GM19043 (cell line): ENCODE measurements at regions not wholly inside any gene's neighbourhood (a gene's known extent, or its start where the extent isn't known, plus 50 kb on each side); places are given as distances from the start of the nearest gene placed in this dataset.
"Not testable (repeated sequence)": the region's sequence is repeated elsewhere in the genome, so short reads cannot be mapped to it uniquely, and the experiment has no call there.

Experiments used
- ATAC-seq: cut with Tn5 transposase; IDR thresholded peaks from one replicate; pipeline ENCODE4 v1.9.1; 2021; ENCODE audit warnings: low read depth; ENCODE audit not compliant: unreplicated experiment

GRCh38 chrY:19059733-19060132, 286.2 kb upstream of the HSFY2 start:
- ATAC-seq: no peak

GRCh38 chrY:19058831-19059370, 285.4 kb upstream of the HSFY2 start:
- no peak for ATAC-seq

- ATAC-seq: no peak
These were observed 282.6 kb upstream of the HSFY2 start for GRCh38 chrY:19056138-19056469.

GRCh38 chrY:19055232-19056137, 281.9 kb upstream of the HSFY2 start:
- no peak for ATAC-seq

- no peak for ATAC-seq
These were observed 280.3 kb upstream of the HSFY2 start for GRCh38 chrY:19053806-19054205.

GRCh38 chrY:19051021-19051420, 277.5 kb upstream of the HSFY2 start:
- ATAC-seq: no peak

- ATAC-seq: no peak
These were observed 269.5 kb upstream of the HSFY2 start for GRCh38 chrY:19042984-19043442.

GRCh38 chrY:19042306-19042958, 268.9 kb upstream of the HSFY2 start:
- ATAC-seq: no peak

GRCh38 chrY:19026631-19027030, 253.1 kb upstream of the HSFY2 start:
- no peak for ATAC-seq

- no peak for ATAC-seq
These were observed 250.4 kb upstream of the HSFY2 start for GRCh38 chrY:19023934-19024333.

GRCh38 chrY:19020193-19020592, 246.7 kb upstream of the HSFY2 start:
- no peak for ATAC-seq

GRCh38 chrY:19016990-19017389, 243.5 kb upstream of the HSFY2 start:
- ATAC-seq: no peak

GRCh38 chrY:19015854-19016253, 242.3 kb upstream of the HSFY2 start:
- no peak for ATAC-seq

- no peak for ATAC-seq
These were observed 241.7 kb upstream of the HSFY2 start for GRCh38 chrY:19015213-19015612.

GRCh38 chrY:19012985-19013384, 239.4 kb upstream of the HSFY2 start:
- ATAC-seq: no peak

GRCh38 chrY:19011605-19012090, 238.1 kb upstream of the HSFY2 start:
- no peak for ATAC-seq

GRCh38 chrY:19006234-19006633, 232.7 kb upstream of the HSFY2 start:
- ATAC-seq: no peak

- ATAC-seq: no peak
These were observed 232.0 kb upstream of the HSFY2 start for GRCh38 chrY:19005579-19005978.

GRCh38 chrY:18997635-18998240, 224.2 kb upstream of the HSFY2 start:
- ATAC-seq: no peak

- ATAC-seq: no peak
These were observed 219.9 kb upstream of the HSFY2 start for GRCh38 chrY:18993480-18993879.

- not testable (repeated sequence) for ATAC-seq
These were observed 219.1 kb upstream of the HSFY2 start for GRCh38 chrY:18992684-18993083.
